Endothelial cell of umbilical vein (primary cell): ENCODE measurements at regions not wholly inside any gene's neighbourhood (a gene's known extent, or its start where the extent isn't known, plus 50 kb on each side); places are given as distances from the start of the nearest gene placed in this dataset. TPM values are rescaled to one million over a fixed set of nuclear protein-coding genes. Genes with fewer than 3 reads are reported as not detected.

ENCODE experiments used
- BruUV-seq: library from RNA; stranded (reverse); fragments of 400-500 nt; replicated peaks from 2 replicates; lab custom pipeline; 2021; lab: Mats Ljungman, UMichigan
- CTCF ChIA-PET: fragments of 300-600, 350-600 bp; sonication (Branson Sonifier 250); formaldehyde crosslinking; loops from one replicate; lab custom pipeline; 2021; ENCODE audit warnings: antibody characterized with exemption, inconsistent platforms; lab: Charles Lee
- POLR2A ChIA-PET: fragments of 300-600, 350-600 bp; sonication (Branson Sonifier 250); formaldehyde crosslinking; loops from one replicate; lab custom pipeline; 2021; ENCODE audit warnings: antibody characterized with exemption, inconsistent platforms; lab: Charles Lee
- DNase-seq: peaks from one replicate; pipeline ENCODE4 v3.0.0-alpha.2; 2011; ENCODE audit warnings: low read depth, low spot score
- FAIRE-seq: peaks from 2 replicates; lab custom pipeline; 2011; peaks lifted over from hg19 to GRCh38; lab: Jason Lieb, UNC
- H2AFZ ChIP-seq: 2 replicates; pipeline ENCODE4 v1.6.0; 2012; ENCODE audit warnings: low read depth, low read length, control low read depth, inconsistent platforms
- H3K27ac ChIP-seq: 2 replicates; pipeline ENCODE4 v1.5.1; 2011; ENCODE audit warnings: low read depth, mild to moderate bottlenecking, control low read depth, low read length, moderate library complexity; ENCODE audit not compliant: insufficient read depth
- H3K27me3 ChIP-seq, 2 experiments: 2 replicates each; pipeline versions ENCODE4 v1.6.0 to v1.6.1; 2011; ENCODE audit warnings: low read length in 2 of 2, mixed read lengths in 1 of 2; ENCODE audit not compliant: control insufficient read depth in 2 of 2, insufficient read depth in 2 of 2
- H3K36me3 ChIP-seq, 2 experiments: 2 replicates in 1 of 2; 3 replicates in 1 of 2; pipeline ENCODE4 v1.5.1; 2011; ENCODE audit warnings: low read length in 2 of 2, mild to moderate bottlenecking in 1 of 2, moderate library complexity in 1 of 2; ENCODE audit not compliant: control insufficient read depth in 2 of 2, insufficient read depth in 2 of 2; ENCODE audit errors: extremely low read depth in 1 of 2
- H3K4me1 ChIP-seq: 3 replicates; pipeline ENCODE4 v1.5.1; 2011; ENCODE audit warnings: mild to moderate bottlenecking, low read length; ENCODE audit not compliant: control insufficient read depth, insufficient read depth; ENCODE audit errors: extremely low read depth
- H3K4me2 ChIP-seq: 2 replicates; pipeline ENCODE4 v1.6.1; 2011; ENCODE audit warnings: low read length, control low read depth, mixed read lengths; ENCODE audit not compliant: insufficient read depth
- H3K4me3 ChIP-seq, 3 experiments: fragments of 200-600 bp in 1 of 3; sonication (generic), shearing (Covaris generic) in 1 of 3; replicated peaks in 1 of 3; 2 replicates each; pipeline ENCODE4 v1.5.1; 2011 to 2016; ENCODE audit warnings: control low read depth in 3 of 3, low read length in 3 of 3, mild to moderate bottlenecking in 2 of 3, inconsistent platforms in 1 of 3, low read depth in 1 of 3, moderate library complexity in 1 of 3; ENCODE audit not compliant: insufficient read depth in 1 of 3
- H3K79me2 ChIP-seq: 2 replicates; pipeline ENCODE4 v1.6.0; 2012; ENCODE audit warnings: low read length, inconsistent platforms; ENCODE audit not compliant: control insufficient read depth, insufficient read depth
- H3K9ac ChIP-seq: replicated peaks from 2 replicates; pipeline ENCODE3; 2011; ENCODE audit warnings: low read length, control low read depth; ENCODE audit not compliant: insufficient read depth; ENCODE audit errors: extremely low read depth
- H3K9me1 ChIP-seq: replicated peaks from 3 replicates; pipeline ENCODE4 v1.6.0; 2011; ENCODE audit warnings: mild to moderate bottlenecking, low read length; ENCODE audit not compliant: control insufficient read depth, insufficient read depth; ENCODE audit errors: extremely low read depth
- H3K9me3 ChIP-seq: replicated peaks from 2 replicates; pipeline ENCODE4 v1.5.1; 2012; ENCODE audit warnings: low read length, inconsistent platforms; ENCODE audit not compliant: control insufficient read depth, insufficient read depth
- H4K20me1 ChIP-seq: replicated peaks from 2 replicates; pipeline ENCODE3; 2011; ENCODE audit warnings: mild to moderate bottlenecking, low read length; ENCODE audit not compliant: control insufficient read depth, insufficient read depth; ENCODE audit errors: extremely low read depth
- JUN ChIP-seq: IDR thresholded peaks from 2 replicates; pipeline ENCODE4 v1.6.1; 2011; ENCODE audit warnings: borderline replicate concordance, low read depth; ENCODE audit not compliant: insufficient read length, insufficient read depth
- dilution Hi-C: fragments of 300-500 bp; cut with MboI; formaldehyde crosslinking; loops from one replicate; pipeline ENCODE4 v1.15.0; 2019; ENCODE audit warnings: low sequenced_read_pairs; ENCODE audit not compliant: extremely low pct_ligation_motif_present
- intact Hi-C: fragments of 100-400 bp; cut with micrococcal nuclease; formaldehyde crosslinking; loops from one replicate; pipeline ENCODE4 v1.10.0; 2022
- small RNA-seq: library from RNA; depleted of rRNA; stranded (forward); fragments of <200 nt; gene quantifications from one replicate; pipeline ENCODE3, GENCODE V24; 2012; ENCODE audit warnings: low replicate concordance, low read depth; ENCODE audit not compliant: insufficient read depth, insufficient read length

- Histone ChIP-seq H3K4me3 (no peak overlapping the region), H3K4me2 (no peak overlapping the region), H3K4me1 (no peaks in the 10 kb centered on the region), H3K27me3 (peaks cover 0 to 5% of the 10 kb centered on the region in 2 experiments), H2AFZ (no peak overlapping the region), H3K9ac (no peak overlapping the region), H4K20me1 (no peaks in the 10 kb centered on the region), H3K36me3 (no peaks in the 10 kb centered on the region), H3K9me3 (no peaks in the 10 kb centered on the region), H3K27ac (no peak overlapping the region), H3K79me2 (no peaks in the 10 kb centered on the region), H3K9me1 (no peaks in the 10 kb centered on the region)
- BruUV-seq, result no TSS peak
- intact Hi-C loops, result no loop called here
- DNase-seq (no peak), FAIRE-seq (no peak)
- no peak for TF ChIP-seq JUN
- dilution Hi-C loops, result no loop called here
- CTCF ChIA-PET, result no interaction called here
- POLR2A ChIA-PET, result no interaction called here
Measured at GRCh38 chr4:110250023-110250387, 51.6 kb upstream of the ELOVL6 start.

GRCh38 chr4:110248831-110249253, 50.4 kb upstream of the ELOVL6 start:
- Histone ChIP-seq H3K4me1 (no peaks in the 10 kb centered on the region), H3K4me2 (no peak overlapping the region), H3K9me1 (no peaks in the 10 kb centered on the region), H3K9ac (no peak overlapping the region), H3K4me3 (no peak overlapping the region), H3K27ac (no peak overlapping the region), H4K20me1 (no peaks in the 10 kb centered on the region), H3K27me3 (peaks cover 0 to 5% of the 10 kb centered on the region in 2 experiments), H2AFZ (no peak overlapping the region), H3K79me2 (no peaks in the 10 kb centered on the region), H3K36me3 (no peaks in the 10 kb centered on the region), H3K9me3 (no peaks in the 10 kb centered on the region)
- no peak for DNase-seq
- CTCF ChIA-PET, result no interaction called here
- BruUV-seq, result no TSS peak
- intact Hi-C loops, result no loop called here
- no peak for TF ChIP-seq JUN
- no peak for FAIRE-seq
- dilution Hi-C loops, result no loop called here
- POLR2A ChIA-PET, result no interaction called here

Small RNA genes in the stretch of these regions (small RNA-seq; reads per million reads assigned to genes)
- gene AC108145.1, result not detected
- gene HSBP1P2, result not detected
- gene RNU6-205P, result not detected
